Neural cell (in vitro differentiated cells): ENCODE measurements at regions not wholly inside any gene's neighbourhood (a gene's known extent, or its start where the extent isn't known, plus 50 kb on each side); places are given as distances from the start of the nearest gene placed in this dataset.

ENCODE experiments used
- H2AFZ ChIP-seq: fragments of 200-600, 300-800 bp; sonication (generic), shearing (Covaris generic); 2 replicates; pipeline ENCODE4 v1.6.0; 2014; ENCODE audit warnings: low read depth, mild to moderate bottlenecking, antibody characterized with exemption, low read length, moderate library complexity
- H3F3A ChIP-seq: fragments of 200-600 bp; shearing (Covaris generic); 2 replicates; pipeline ENCODE4 v1.6.1; 2016; ENCODE audit warnings: mild to moderate bottlenecking, moderate library complexity, mixed read lengths, antibody characterized with exemption, low read length; ENCODE audit not compliant: insufficient read depth, poor library complexity, severe bottlenecking
- H3K27ac ChIP-seq: fragments of 200-600, 300-800 bp; sonication (generic), shearing (Covaris generic); 2 replicates; pipeline ENCODE4 v1.5.1; 2014; ENCODE audit warnings: mild to moderate bottlenecking, low read length, moderate library complexity
- H3K27me3 ChIP-seq: fragments of 300-800, 200-600 bp; sonication (generic), shearing (Covaris generic); 2 replicates; pipeline ENCODE4 v1.6.0; 2014; ENCODE audit warnings: mild to moderate bottlenecking, low read depth, low read length, moderate library complexity; ENCODE audit not compliant: insufficient read depth
- H3K36me3 ChIP-seq: fragments of 300-800, 200-600 bp; sonication (generic), shearing (Covaris generic); 2 replicates; pipeline ENCODE4 v1.5.1; 2014; ENCODE audit warnings: mild to moderate bottlenecking, antibody characterized with exemption, low read length, moderate library complexity; ENCODE audit not compliant: insufficient read depth
- H3K4me2 ChIP-seq: fragments of 300-800, 200-600 bp; sonication (generic), shearing (Covaris generic); 2 replicates; pipeline ENCODE4 v1.6.0; 2014; ENCODE audit warnings: mild to moderate bottlenecking, low read length
- H3K4me3 ChIP-seq: fragments of 300-800, 200-600 bp; sonication (generic), shearing (Covaris generic); 2 replicates; pipeline ENCODE4 v1.5.1; 2014; ENCODE audit warnings: mild to moderate bottlenecking, low read length, moderate library complexity
- H3K79me2 ChIP-seq: fragments of 200-600 bp; shearing (Covaris generic); replicated peaks from 2 replicates; pipeline ENCODE4 v1.6.0; 2014; ENCODE audit warnings: mild to moderate bottlenecking, low read length, moderate library complexity; ENCODE audit not compliant: insufficient read depth
- H3K9ac ChIP-seq: fragments of 300-800, 200-600 bp; sonication (generic), shearing (Covaris generic); 2 replicates; pipeline ENCODE4 v1.6.1; 2016; ENCODE audit warnings: mild to moderate bottlenecking, low read length, mixed read lengths
- H3K9me2 ChIP-seq: fragments of 200-600 bp; shearing (Covaris generic); 2 replicates; pipeline ENCODE4 v1.6.1; 2016; ENCODE audit warnings: mild to moderate bottlenecking, low read length, mixed read lengths; ENCODE audit not compliant: insufficient read depth
- H3K9me3 ChIP-seq: fragments of 200-600, 300-800 bp; sonication (generic), shearing (Covaris generic); 2 replicates; pipeline ENCODE4 v1.6.1; 2016; ENCODE audit warnings: mild to moderate bottlenecking, mixed run types, low read length, moderate library complexity, mixed read lengths
- H4K20me1 ChIP-seq: fragments of 200-600 bp; shearing (Covaris generic); 2 replicates; pipeline ENCODE4 v1.6.1; 2016; ENCODE audit warnings: mild to moderate bottlenecking, mixed run types; ENCODE audit not compliant: insufficient read depth
- CTCF ChIP-seq: fragments of 450-650 bp; IDR thresholded peaks from 2 replicates; pipeline ENCODE4 v1.5.1; 2014; ENCODE audit warnings: antibody characterized with exemption, mild to moderate bottlenecking, moderate library complexity; ENCODE audit not compliant: poor library complexity, severe bottlenecking
- EP300 ChIP-seq: fragments of 450-650 bp; conservative IDR thresholded peaks from 2 replicates; pipeline ENCODE4 v1.6.1; 2014; ENCODE audit warnings: antibody characterized with exemption, mild to moderate bottlenecking, moderate library complexity; ENCODE audit not compliant: poor library complexity, severe bottlenecking
- EZH2 ChIP-seq: fragments of 200-600, 300-800 bp; shearing (Covaris generic), sonication (generic); IDR thresholded peaks from 2 replicates; pipeline ENCODE4 v1.6.1; 2014; ENCODE audit warnings: antibody characterized with exemption, low read length, borderline replicate concordance, mild to moderate bottlenecking; ENCODE audit not compliant: insufficient read depth, poor library complexity, severe bottlenecking
- MXI1 ChIP-seq: fragments of 450-650 bp; conservative IDR thresholded peaks from 2 replicates; pipeline ENCODE4 v1.6.1; 2014; ENCODE audit warnings: antibody characterized with exemption, mild to moderate bottlenecking; ENCODE audit not compliant: poor library complexity, severe bottlenecking
- POLR2AphosphoS5 ChIP-seq: IDR thresholded peaks from 2 replicates; pipeline ENCODE4 v1.6.1; 2012
- RAD21 ChIP-seq: fragments of 450-650 bp; conservative IDR thresholded peaks from 2 replicates; pipeline ENCODE4 v1.6.1; 2014; ENCODE audit warnings: antibody characterized with exemption, mild to moderate bottlenecking, moderate library complexity
- REST ChIP-seq: IDR thresholded peaks from 2 replicates; pipeline ENCODE4 v1.6.1; 2012; ENCODE audit warnings: borderline replicate concordance
- SMC3 ChIP-seq: fragments of 450-650 bp; conservative IDR thresholded peaks from 2 replicates; pipeline ENCODE4 v1.6.1; 2014; ENCODE audit warnings: antibody characterized with exemption, mild to moderate bottlenecking, moderate library complexity; ENCODE audit not compliant: poor library complexity
- TAF1 ChIP-seq: IDR thresholded peaks from 2 replicates; pipeline ENCODE4 v1.6.1; 2012; ENCODE audit warnings: low read depth

GRCh38 chr12:30827101-30828066 is 72.6 kb upstream of the CAPRIN2 start:
- Histone ChIP-seq H3K4me2 (no peak overlapping the region), H2AFZ (no peak overlapping the region), H3F3A (no peaks in the 10 kb centered on the region), H3K36me3 (no peaks in the 10 kb centered on the region), H3K79me2 (no peaks in the 10 kb centered on the region), H3K27ac (no peak overlapping the region), H3K27me3 (peaks cover 11% of the 10 kb centered on the region), H3K9me3 (no peaks in the 10 kb centered on the region), H3K9me2 (no peaks in the 10 kb centered on the region), H4K20me1 (no peaks in the 10 kb centered on the region), H3K9ac (no peak overlapping the region), H3K4me3 (no peak overlapping the region)
- no peak for TF ChIP-seq EZH2
- no peak for TF ChIP-seq RAD21
- TF ChIP-seq MXI1, result no peak
- TF ChIP-seq POLR2AphosphoS5, result no peak
- no peak for TF ChIP-seq TAF1
- no peak for TF ChIP-seq REST
- no peak for TF ChIP-seq CTCF
- TF ChIP-seq SMC3, result no peak
- TF ChIP-seq EP300, result no peak

- H3K9me3 ChIP-seq, result no peaks in the 10 kb centered on the region
- H3F3A ChIP-seq, result no peaks in the 10 kb centered on the region
- no peak overlapping the region for H3K9ac ChIP-seq
- no peaks in the 10 kb centered on the region for H4K20me1 ChIP-seq
- no peaks in the 10 kb centered on the region for H3K79me2 ChIP-seq
- no peak overlapping the region for H2AFZ ChIP-seq
- no peak overlapping the region for H3K4me2 ChIP-seq
- no peak overlapping the region for H3K27ac ChIP-seq
- TF ChIP-seq CTCF (no peak), RAD21 (no peak), MXI1 (no peak), SMC3 (no peak), EP300 (no peak), EZH2 (no peak), TAF1 (no peak), REST (no peak), POLR2AphosphoS5 (no peak)
- H3K27me3 ChIP-seq, result peaks cover 15% of the 10 kb centered on the region
- no peaks in the 10 kb centered on the region for H3K36me3 ChIP-seq
- no peak overlapping the region for H3K4me3 ChIP-seq
- H3K9me2 ChIP-seq, result no peaks in the 10 kb centered on the region
Observed at GRCh38 chr12:30826276-30826675, 71.5 kb upstream of the CAPRIN2 start.
